ENCODE measurements at regions not wholly inside any gene's neighbourhood (a gene's known extent, or its start where the extent isn't known, plus 50 kb on each side); places are given as distances from the start of the nearest gene placed in this dataset.
"Not testable (repeated sequence)": the region's sequence is repeated elsewhere in the genome, so short reads cannot be mapped to it uniquely, and the experiment has no call there.

DNA sequence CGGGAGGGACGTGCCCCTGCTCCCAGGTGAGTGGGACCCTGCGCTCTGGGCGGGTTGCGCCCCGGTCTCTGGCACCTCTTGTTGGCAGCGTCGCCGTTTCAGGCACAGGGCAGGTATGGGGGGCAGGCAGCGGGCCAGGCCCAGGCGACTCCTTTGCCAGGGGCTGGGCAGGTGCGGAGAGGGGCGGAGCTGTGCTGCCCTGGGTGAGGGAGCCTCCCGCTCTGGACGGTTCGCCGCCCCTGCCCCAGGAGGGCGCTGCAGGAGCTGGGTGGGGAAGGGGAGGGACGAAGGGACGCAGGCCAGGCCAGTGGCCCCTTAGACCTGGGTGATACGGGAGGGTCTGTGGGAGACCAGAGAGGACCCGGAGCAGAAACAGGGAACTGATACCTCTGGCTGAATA is 663.9 kb upstream of the DEFB115 start:
- DNase-seq (ENCODE audit: low spot score) = no peak

DNA sequence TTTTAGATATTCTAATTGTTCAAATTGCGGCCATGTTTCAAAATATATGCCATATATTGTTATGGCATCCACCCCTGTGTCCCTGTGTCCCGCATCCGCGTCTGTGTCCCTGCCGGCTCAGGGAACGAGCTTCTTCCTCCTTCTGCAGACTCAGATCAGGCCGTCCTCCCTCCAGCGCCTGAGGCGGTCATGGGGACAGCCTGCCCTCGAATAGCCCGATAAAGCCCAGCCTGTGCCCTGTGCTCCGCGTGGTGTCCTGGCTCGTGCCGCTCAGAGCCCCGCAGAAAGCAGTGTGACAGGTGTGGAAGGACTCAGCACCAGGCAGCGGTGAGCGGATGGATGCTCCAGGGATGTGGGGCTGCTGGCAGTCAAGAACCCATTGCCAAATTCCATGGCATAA is 663.4 kb upstream of the DEFB115 start:
- no peak for DNase-seq (ENCODE audit: low spot score)

DNA sequence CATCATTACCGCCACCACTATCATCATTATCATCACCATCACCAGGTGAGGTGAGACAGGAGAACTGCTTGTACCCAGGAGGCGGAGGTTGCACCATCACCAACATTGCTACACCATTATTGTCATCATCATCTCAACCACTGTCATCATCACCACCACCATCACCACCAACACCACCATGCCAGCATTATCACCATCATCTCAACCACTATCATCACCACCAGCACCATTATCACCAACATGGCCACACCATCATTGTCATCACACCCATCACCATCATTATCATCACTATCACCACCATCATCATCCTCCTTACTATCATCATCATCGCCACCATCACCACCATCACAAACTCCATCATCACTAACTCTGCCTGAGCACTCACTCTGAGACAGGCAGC is 661.8 kb upstream of the DEFB115 start:
- DNase-seq (ENCODE audit: low spot score) = no peak

DNA sequence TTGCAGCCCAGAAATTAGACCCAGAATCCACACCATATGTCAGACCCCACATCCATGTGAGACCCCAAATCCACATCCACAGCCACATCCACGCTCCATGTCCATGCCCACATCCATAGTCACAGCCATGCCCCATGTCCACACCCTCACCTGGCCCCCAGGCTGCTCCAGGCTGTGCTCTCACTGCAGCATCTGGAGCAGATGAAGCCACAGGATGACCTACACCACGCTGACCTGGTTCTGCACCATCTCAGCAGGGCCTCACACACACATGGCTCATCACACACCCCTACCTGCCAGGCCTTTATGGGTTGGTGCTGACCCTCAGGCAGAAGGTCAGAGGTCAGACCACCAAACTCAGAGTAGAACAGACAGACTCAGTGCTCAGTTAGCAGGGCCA is 660.0 kb upstream of the DEFB115 start:
- not testable (repeated sequence) for DNase-seq (ENCODE audit: low spot score)

DNA sequence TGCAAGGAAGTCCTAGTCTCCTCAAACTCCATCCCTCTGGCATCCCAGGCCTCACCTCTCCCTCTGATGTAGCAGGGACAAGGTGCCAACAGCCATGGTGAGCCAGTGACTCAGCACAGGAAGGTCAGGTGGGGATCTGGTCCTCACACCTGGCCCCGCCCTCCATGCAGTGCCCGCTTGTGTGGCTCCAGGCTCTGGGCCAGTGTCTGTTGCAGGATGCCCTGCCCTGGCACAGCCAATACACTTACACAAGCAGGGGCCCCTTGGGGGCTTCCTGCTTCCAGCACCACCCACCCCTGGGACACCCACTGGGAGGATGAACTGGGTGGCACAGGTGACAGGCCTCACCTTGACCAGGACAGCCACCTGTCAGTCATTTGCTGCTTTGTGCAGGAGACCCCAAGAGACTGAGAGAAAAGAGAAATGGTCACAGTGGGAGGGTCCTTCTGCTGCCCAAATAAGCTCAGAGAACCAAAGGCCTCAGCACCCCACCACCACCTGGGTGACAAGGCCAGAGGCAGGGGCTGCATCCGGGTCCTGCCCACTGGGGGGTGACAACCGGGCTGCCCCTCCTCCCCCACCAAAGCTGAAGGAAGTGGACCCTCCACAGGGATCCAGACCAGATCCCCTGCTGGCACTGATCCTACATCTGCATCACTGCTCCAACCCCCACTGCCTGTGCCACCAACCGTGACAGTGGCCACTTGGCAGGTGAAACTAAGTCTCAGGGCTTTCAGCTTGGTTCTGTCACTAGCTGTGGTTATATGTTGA is 658.8 kb upstream of the DEFB115 start:
- no peak for DNase-seq (ENCODE audit: low spot score)

DNA sequence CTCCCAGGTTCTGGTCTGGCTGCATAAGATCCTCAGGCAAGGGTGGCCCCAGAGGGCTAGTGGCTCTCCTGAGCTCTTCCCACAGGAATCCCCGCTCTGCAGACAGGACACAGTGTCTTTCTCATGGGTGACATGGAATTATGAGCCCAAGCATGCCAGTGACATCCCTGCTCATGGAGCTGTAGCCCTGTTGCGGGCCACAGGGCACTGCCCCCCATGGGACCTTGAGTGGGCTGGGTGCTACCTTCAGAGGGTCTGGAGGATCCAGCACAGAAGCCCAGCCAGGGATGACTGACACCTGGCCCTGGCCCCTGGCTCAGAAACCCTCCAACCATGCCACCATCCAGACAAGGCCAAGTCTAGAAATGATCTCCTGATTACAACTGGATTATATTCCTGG is 657.5 kb upstream of the DEFB115 start:
- no peak for DNase-seq (ENCODE audit: low spot score)

DNA sequence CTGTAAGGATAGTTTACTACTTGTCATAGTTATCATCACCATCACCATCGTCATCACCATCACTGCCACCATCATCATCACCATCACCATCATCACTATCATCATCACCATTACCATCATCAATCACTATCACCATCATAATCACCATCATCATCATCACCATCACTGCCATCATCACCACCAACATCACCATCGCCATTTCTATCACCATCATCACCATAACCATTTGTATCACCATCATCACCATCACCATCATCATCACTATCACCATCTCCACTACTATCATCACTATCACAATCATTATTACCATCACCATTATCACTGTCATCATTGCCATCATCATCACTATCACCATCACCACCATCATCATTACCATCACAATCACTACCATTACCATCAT is 655.5 kb upstream of the DEFB115 start:
- DNase-seq (ENCODE audit: low spot score) = no peak

DNA sequence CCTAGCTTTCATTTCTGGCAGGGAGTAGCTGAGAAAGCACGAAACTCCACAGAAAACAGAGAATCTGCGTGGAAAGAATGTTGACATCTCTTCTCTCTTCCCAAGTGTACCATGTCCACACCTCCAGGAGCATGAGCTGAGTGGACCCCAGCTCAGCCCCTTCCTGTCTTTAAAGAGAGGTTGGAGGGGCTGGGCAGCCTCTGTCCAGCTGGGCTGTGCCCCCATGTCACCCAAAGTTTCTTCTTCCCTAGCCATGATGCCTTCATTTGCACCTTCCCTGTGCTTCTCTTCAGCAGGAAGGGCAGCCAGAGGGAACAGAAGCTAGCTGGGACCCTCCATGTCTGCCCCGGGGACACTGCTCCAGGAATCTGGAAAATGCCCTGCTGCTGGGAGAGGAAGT is 655.0 kb upstream of the DEFB115 start:
- DNase-seq (ENCODE audit: low spot score) = no peak

DNA sequence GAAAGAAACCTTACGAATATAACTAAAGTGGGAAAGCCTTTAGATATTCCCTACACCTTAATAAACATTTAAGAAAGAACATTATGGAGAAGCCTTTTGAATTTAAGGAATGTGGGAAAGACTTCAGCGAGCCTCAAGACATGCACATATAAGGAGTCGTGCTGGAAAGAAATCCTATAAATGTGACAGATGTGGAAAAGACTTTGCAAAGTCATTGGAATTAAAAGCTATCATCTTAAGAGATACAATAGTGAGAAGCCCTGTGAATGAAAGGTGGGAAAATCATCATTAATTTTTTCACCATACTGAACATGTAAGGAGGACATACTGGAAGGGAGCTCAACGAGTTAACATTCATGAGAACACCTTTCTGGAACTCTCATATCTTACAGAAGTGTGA is 650.5 kb upstream of the DEFB115 start:
- DNase-seq (ENCODE audit: low spot score) = no peak

DNA sequence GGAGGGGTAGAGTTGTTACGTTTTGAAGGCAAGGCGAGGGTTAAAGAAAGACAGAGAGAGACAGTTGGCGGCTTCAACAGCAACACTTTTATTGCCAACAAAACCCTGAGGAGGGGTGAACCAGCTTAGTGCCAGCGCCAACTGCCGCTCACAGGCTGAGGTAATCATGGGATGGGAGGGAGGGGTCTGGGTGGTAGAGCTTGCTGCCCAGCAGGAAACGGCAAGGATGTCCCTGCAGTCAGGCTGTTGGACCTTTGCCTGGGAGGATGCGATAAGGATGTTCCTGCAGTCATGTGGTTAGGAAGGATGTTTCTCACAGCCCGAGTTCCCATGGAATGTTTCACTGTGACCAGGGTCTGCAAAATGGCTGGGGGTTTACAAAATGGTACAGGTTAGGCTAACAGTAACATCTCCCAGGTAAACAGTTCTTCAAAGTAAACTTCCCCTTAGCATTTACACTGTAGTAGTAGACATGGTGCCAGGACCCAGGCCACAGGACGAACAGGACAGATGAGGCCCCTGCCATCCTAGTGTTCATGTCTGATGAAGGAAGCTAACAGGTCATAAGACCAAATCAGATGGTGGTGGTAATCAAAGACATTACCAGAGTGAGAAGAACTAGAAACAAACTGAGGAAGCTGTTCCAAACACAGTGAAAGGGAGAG is 647.3 kb upstream of the DEFB115 start:
- no peak for DNase-seq (ENCODE audit: low spot score)

DNA sequence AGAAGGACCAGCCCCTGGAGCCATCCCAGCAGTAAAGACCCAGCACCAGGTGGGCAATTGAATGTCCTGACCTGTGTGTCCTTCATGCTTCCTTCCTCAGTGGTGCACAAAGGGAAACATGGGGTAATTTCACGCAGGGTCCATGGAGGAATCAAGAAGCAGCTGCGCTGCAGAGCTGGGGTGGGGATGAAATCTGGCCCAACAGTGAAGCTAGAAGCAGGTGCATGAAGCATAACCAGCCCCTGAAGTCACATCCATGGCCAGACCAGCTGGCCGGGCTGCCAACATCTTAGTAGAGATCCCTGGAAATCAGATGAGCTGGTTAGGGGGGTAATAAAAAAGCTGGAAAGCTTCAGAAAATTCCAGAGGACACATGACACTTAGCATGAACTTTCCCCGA is 646.7 kb upstream of the DEFB115 start:
- DNase-seq (ENCODE audit: low spot score) = no peak

DNA sequence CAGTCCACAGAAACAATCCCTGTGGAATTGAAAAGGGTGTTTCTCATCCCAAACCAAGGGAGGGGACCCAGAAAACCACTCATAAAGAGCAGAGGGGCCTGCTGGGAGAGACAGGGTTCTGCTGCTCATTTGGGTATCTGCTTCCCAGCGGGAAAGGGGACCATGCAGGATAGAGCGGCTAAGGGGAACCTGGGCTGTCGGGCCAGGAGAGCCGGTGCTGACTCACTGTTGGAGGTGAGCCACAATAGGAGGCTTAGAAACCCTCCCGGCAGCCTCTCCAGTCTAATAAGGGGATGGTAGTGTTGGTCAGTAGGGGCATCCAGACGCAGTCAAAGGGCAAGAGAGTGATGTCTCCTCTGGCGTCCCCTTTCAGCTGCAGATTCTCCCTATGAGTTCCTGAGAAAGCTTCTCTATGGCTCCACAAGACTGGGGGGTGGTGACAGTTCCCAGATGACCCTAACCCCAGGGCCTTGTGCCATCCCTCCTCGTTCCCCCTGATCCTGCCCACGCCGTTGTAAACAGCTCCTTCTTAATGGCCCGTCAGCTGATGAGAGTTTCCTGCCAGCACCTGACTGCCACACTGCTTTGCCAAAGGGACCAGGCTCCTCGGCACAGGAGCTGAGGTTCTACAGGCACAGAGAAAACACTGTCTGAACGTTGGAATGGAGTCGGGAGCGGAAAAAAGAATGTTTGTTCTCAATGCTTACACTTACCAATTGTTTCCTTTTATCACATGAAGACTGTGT is 646.1 kb upstream of the DEFB115 start:
- DNase-seq (ENCODE audit: low spot score) = no peak

DNA sequence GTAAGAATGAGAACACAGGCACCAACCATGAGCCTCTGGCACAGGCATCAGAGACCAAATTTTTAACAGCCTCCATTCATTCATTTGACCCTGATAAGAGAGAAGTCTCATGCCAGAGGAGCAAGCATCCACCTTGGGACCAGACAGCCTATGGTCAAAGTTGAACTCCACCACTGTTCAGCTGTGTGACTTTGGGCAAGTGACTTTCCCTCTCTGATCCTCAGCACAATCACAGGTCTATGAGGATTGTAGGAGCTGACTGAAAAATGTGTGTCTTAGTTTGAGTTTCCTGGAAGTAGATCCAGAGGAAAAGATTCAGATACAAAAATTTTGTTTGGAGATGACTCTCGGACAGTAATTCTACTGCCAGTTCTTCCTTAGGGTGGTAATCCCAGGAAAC is 645.1 kb upstream of the DEFB115 start:
- no peak for DNase-seq (ENCODE audit: low spot score)

DNA sequence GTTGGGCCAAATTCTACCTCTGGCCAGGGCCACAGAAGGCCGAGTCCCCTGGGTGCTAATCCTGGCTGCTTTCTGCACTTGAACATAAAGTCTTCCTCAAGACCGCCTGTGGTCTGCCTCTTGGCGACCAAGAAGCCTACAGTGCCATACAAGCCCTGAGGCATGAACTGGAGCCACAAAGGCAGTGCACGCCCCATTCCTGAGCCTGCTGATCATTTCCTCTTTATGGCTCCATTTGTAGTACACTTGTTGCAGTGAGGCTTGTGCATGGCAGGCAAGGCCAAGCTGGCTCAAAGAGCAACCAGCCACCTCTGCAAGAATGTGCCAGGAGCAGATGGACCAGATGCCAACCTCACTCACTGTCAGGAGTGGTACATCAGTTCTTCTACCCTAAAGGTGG is 636.1 kb upstream of the DEFB115 start:
- DNase-seq (ENCODE audit: low spot score) = not testable (repeated sequence)

DNA sequence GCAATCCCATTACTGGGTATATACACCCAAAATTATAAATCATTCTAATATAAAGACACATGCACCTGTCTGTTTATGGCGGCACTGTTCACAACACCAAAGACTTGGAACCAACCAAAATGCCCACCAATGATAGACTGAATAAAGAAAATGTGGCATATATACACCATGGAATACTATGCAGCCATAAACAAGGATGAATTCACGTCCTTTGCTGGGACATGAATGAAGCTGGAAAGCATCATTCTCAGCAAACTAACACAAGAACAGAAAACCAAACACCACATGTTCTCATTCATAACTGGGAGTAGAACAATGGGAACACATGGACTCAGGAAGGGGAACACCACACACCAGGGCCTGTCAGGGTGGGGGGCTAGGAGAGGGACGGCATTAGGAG is 633.2 kb upstream of the DEFB115 start:
- DNase-seq (ENCODE audit: low spot score) = not testable (repeated sequence)

DNA sequence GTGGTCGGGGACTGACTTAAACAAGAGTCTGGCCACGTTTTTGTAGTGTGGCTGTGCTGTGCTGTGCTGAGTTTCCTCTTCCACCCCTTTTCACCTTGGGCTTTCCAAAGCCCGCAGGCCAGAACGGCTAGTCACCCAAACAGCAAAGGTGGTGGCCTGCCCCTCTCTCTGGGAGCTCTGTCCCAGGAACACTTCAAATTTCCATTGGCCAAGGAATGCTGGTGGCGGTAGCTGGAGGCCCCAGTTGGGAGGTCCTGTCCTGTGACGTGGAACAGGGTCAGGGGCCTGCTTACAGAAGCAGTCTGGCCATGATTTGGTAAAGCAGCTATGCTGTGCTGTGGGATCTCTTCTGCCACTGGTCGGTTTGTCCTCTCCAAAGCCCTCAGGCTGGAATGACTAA is 628.1 kb upstream of the DEFB115 start:
- not testable (repeated sequence) for DNase-seq (ENCODE audit: low spot score)

DNA sequence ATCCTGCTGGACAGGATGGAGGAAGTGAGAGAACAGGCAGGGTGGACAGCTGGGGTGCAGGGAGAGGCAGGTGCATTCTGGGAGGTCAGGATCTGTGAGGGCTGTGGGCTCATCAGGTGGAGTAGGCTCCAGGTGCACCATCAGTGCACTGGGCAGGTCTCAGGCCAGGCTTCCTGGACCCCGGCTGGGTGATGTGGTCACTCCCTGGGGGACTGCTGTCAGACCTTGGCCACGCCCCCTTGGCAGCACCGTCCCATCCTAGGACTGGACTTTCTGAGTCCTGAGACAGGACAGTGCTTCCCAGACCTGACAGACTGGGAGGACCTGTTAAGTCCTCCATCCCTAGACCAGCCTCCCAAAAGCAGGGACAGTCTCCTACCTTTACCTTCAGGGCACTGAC is 626.7 kb upstream of the DEFB115 start:
- DNase-seq (ENCODE audit: low spot score) = no peak

DNA sequence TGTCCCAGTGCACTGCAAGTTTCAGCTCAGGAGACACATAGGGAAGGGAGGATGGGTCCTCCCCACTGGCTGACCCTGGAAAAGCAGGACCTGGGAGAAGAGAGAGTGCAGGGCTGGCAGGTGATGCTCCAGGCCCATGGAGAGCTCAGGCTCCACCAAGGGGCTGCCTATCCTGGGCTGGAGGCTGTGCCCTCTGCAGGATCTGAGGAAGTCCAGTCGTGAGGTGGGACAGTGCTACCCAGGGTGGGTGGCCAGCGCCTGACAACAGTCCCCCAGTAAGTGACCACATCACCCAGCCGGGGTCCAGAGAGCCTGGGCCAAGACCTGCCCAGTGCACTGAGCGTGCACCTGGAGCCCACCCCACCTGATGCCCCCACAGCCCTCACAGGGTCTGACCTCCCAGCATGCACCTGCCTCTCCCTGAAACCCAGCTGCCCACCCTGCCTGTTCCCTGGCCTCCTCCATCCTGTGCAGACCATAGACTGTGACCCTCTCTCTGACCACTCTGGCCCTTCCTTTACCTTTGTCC is 626.1 kb upstream of the DEFB115 start:
- not testable (repeated sequence) for DNase-seq (ENCODE audit: low spot score)

DNA sequence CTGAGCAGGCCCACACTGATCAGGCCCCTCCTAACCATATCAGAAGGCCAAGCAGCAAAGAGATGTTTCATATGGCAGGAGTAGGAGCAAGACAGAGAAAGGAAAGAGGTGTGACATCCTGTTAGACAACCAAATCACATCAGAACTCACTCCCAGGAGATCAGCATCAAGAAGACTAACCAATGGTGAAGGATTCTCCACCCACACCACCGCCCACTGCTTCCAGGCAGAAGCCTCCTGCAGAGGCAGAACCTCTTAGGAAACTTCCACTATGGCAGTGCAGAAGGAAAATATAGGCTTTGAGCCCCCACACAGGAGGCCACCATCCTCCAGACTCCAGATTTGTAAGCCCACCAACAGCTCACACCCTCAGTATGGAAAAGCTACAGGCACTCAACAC is 624.7 kb upstream of the DEFB115 start:
- DNase-seq (ENCODE audit: low spot score) = not testable (repeated sequence)

DNA sequence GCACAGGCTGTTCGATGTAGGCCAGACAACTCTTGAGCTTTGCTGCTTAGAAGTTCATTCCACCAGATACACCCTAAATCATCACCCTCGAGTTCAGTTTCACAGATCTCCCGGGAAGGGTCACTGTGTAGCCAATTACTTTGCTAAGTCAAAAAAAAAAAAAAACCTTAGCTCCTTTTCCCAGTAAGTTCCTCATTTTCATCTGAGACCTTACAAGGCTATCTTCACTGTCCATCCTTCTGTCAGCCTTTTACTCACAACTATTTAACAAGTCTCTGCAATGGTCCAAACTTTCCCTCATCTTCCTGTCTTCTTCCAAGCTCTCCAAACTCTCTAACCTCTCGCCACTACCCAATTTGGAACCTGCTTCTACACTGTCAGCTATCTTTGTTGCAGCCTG is 615.9 kb upstream of the DEFB115 start:
- not testable (repeated sequence) for DNase-seq (ENCODE audit: low spot score)

DNA sequence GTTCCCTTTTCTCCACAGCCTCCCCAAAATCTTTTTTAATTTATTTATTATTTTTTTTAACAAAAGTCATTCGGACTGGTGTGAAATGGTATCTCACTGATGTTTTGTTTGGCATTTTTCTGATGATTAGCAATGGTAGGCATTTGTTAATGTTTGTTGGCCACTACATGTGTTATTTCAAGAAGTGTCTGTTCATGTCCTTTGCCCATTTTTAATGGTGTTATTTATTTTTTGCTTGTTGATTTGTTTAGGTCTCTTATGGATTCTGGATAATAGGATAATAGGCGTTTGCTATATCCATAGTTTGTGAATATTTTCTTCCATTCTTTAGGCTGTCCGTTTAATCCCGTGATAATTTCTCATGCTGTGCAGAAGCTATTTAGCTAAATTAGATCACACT is 596.5 kb upstream of the DEFB115 start:
- DNase-seq (ENCODE audit: low spot score) = not testable (repeated sequence)

DNA sequence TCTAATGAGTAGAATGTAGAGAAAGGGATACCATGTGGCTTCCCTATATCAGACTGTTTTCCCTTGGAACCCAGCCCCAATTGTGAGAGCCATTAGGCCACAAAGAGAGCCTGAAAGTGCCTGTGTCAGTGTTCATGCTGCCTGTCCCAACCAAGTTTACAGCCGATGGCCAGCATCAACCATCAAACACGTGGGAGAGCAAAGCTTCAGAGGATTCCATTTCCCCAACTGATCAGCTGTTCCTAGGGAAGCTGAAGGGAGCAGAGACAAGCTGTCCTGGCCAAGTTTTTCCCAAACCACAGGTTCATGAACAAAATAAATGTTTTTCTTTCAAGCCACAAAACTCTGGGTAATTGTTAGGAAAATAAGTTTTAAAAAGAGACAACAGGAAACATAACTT is 589.0 kb upstream of the DEFB115 start:
- DNase-seq (ENCODE audit: low spot score) = not testable (repeated sequence)
